ENCODE measurements at regions not wholly inside any gene's neighbourhood (a gene's known extent, or its start where the extent isn't known, plus 50 kb on each side); places are given as distances from the start of the nearest gene placed in this dataset.
A peak's percentile ranks its signal among the peaks of the same experiment; 100 is the strongest.

DNA sequence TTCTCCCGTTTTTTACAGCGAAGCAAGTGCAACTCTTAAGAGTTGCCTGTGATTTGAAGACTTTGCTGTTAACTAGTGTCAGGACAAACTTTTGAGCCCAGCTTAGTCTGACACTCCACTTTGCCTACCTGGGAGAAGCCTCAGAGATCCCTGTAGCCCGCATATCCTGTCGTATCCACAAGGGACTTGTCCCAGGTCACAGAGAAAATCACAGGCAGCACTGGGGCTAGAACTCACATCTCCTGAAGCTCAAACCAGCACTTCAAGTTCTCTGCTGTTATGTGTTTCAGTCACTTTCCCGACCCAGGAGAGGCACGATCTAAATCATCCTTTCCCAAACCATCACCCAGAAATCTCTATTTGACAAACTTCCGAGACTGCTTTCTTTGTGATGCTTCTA, 584.5 kb downstream of the ACTL7B start:
- DNase-seq (ENCODE audit: low spot score), result no peak
- no peak for TF ChIP-seq CTCF (IDR thresholded peaks at IDR 0.05; ENCODE audit: extremely low read depth, insufficient read depth, missing control alignments)
- in situ Hi-C loops (cut with MboI; ENCODE audit: low pct_unique_long_range_greater_than_20kb, low sequenced_read_pairs, unreplicated experiment), result no loop called here

DNA sequence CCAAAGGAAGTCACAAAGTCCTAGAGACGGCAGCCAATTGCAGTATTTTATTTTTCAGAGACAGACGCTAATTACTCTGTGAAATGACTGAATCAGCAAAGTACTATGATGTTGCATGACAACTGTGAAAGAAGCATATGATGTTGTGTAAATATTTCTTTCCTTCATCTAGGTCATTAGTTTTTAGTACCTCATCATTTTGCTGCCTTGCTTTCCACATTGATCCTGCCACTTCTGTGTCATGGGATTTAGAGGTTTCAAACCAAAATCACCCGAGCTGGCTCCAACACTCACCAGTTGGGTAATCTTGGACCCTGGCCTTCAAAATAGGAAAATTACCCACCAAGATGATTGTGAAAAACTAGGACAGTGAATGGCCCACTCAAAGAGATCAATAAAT, 585.2 kb downstream of the ACTL7B start:
- no peak for DNase-seq (ENCODE audit: low spot score)
- no peak for TF ChIP-seq CTCF (IDR thresholded peaks at IDR 0.05; ENCODE audit: extremely low read depth, insufficient read depth, missing control alignments)
- in situ Hi-C loops (cut with MboI; ENCODE audit: low pct_unique_long_range_greater_than_20kb, low sequenced_read_pairs, unreplicated experiment), result no loop called here

GRCh38 chr9:108270051-108270450, 585.7 kb downstream of the ACTL7B start:
- DNase-seq (ENCODE audit: low spot score), result no peak
- in situ Hi-C loops (cut with MboI; ENCODE audit: low pct_unique_long_range_greater_than_20kb, low sequenced_read_pairs, unreplicated experiment), result no loop called here
- TF ChIP-seq CTCF (IDR thresholded peaks at IDR 0.05; ENCODE audit: extremely low read depth, insufficient read depth, missing control alignments), result peak; percentile 23

GRCh38 chr9:108269371-108269770, 586.4 kb downstream of the ACTL7B start:
- DNase-seq (ENCODE audit: low spot score), result no peak
- no peak for TF ChIP-seq CTCF (IDR thresholded peaks at IDR 0.05; ENCODE audit: extremely low read depth, insufficient read depth, missing control alignments)
- in situ Hi-C loops (cut with MboI; ENCODE audit: low pct_unique_long_range_greater_than_20kb, low sequenced_read_pairs, unreplicated experiment), result no loop called here

- in situ Hi-C loops (cut with MboI; ENCODE audit: low pct_unique_long_range_greater_than_20kb, low sequenced_read_pairs, unreplicated experiment), result no loop called here
- TF ChIP-seq CTCF (IDR thresholded peaks at IDR 0.05; ENCODE audit: extremely low read depth, insufficient read depth, missing control alignments), result no peak
- no peak for DNase-seq (ENCODE audit: low spot score)
Observed at GRCh38 chr9:108265065-108265464, 590.7 kb downstream of the ACTL7B start.

DNA sequence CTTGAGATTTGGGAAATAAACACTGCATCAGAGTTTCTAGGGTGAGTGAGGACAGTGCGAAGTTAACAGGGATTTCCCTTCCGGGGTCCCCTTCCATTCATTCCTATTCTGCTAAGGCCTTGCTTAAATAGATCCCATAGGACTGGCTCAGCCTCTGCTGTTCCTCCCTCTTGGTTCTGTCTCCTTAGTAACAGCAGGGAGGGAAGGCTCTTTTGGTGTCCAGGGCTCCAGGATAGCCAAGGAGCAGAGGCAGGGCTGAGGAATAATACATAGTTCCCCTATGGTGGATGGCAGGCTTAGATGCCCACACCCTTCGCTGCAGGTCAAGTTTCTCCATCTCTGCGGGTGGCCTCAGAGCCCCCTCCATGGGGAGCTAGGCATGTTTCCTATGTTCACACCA, 591.7 kb downstream of the ACTL7B start:
- in situ Hi-C loops (cut with MboI; ENCODE audit: low pct_unique_long_range_greater_than_20kb, low sequenced_read_pairs, unreplicated experiment), result no loop called here
- TF ChIP-seq CTCF (IDR thresholded peaks at IDR 0.05; ENCODE audit: extremely low read depth, insufficient read depth, missing control alignments), result no peak

DNA sequence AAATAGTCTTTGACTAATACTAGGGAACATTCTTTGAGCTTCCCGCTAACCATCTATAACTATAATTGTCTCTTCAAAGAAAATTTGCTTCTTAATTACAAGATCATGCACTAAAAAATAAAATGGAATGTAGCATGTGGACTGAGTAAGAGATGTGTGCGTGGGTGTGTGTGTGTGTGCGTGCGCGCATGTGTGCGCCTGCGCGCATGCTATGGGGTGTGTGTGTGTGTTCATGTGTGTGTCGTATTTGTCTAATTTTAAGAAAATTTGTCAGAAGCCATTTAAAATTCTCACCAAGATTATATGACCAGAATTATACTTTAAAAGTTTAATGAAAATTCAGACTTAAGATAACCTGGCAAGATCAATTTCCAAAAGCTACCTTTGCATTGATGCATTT, 593.0 kb downstream of the ACTL7B start:
- no peak for TF ChIP-seq CTCF (IDR thresholded peaks at IDR 0.05; ENCODE audit: extremely low read depth, insufficient read depth, missing control alignments)
- in situ Hi-C loops (cut with MboI; ENCODE audit: low pct_unique_long_range_greater_than_20kb, low sequenced_read_pairs, unreplicated experiment), result no loop called here
- no peak for DNase-seq (ENCODE audit: low spot score)

More for the DNA sequence above, 591.7 kb downstream of the ACTL7B start:
- no peak for DNase-seq (ENCODE audit: low spot score)
